ENCODE measurements at regions not wholly inside any gene's neighbourhood (a gene's known extent, or its start where the extent isn't known, plus 50 kb on each side); places are given as distances from the start of the nearest gene placed in this dataset.

DNA sequence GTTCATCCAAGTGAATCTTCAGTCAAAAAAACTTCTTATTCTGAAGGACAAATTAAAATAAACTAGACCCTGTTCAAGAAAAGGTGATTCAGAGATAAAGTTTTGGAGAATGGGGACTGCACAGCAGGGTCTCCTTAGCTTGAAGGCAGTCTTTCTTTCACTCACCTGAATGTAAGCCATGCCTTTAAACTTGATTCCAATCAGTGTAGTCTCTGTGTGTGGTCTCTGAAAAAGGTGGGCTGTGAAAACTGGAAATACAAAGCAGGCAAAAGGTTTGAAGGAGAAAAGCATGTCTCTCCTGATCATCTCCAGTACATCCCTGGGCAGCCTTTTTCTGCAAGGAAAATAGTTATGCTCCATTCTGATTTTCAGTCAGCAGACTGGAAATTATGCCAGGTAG lies 188.0 kb upstream of the SASH1 start:
- Histone ChIP-seq H3K27ac (ENCODE audit: low read length) (no peak overlapping the region), H3K4me1 (ENCODE audit: control insufficient read depth, insufficient read depth, low read length) (no peaks in the 10 kb centered on the region), H3K36me3 (ENCODE audit: control insufficient read depth, insufficient read depth, low read length) (no peaks in the 10 kb centered on the region), H3K9me3 (ENCODE audit: control insufficient read depth, insufficient read depth, low read length) (no peaks in the 10 kb centered on the region), H3K4me3 (ENCODE audit: low read length) (no peak overlapping the region), H3K27me3 (ENCODE audit: control insufficient read depth, insufficient read depth, low read length) (no peaks in the 10 kb centered on the region)
- ATAC-seq = no peak
- H3K4me3 Mint-ChIP-seq = no peak overlapping the region
- intact Hi-C loops (cut with micrococcal nuclease) = no loop called here
- no peaks in the 10 kb centered on the region for H3K36me3 Mint-ChIP-seq
- no peak overlapping the region for H3K27ac Mint-ChIP-seq
- DNase-seq = no peak
- peaks cover 0 to 3% of the 10 kb centered on the region in 2 donors for H3K9me3 Mint-ChIP-seq
- no peaks in the 10 kb centered on the region for H3K4me1 Mint-ChIP-seq
- TF ChIP-seq, protein P1, sequence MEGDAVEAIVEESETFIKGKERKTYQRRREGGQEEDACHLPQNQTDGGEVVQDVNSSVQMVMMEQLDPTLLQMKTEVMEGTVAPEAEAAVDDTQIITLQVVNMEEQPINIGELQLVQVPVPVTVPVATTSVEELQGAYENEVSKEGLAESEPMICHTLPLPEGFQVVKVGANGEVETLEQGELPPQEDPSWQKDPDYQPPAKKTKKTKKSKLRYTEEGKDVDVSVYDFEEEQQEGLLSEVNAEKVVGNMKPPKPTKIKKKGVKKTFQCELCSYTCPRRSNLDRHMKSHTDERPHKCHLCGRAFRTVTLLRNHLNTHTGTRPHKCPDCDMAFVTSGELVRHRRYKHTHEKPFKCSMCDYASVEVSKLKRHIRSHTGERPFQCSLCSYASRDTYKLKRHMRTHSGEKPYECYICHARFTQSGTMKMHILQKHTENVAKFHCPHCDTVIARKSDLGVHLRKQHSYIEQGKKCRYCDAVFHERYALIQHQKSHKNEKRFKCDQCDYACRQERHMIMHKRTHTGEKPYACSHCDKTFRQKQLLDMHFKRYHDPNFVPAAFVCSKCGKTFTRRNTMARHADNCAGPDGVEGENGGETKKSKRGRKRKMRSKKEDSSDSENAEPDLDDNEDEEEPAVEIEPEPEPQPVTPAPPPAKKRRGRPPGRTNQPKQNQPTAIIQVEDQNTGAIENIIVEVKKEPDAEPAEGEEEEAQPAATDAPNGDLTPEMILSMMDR (IDR thresholded peaks at IDR 0.05) = no peak
- H3K27me3 Mint-ChIP-seq (ENCODE audit: low read depth in 2 of 2) = peaks cover 0 to 5% of the 10 kb centered on the region in 2 donors

DNA sequence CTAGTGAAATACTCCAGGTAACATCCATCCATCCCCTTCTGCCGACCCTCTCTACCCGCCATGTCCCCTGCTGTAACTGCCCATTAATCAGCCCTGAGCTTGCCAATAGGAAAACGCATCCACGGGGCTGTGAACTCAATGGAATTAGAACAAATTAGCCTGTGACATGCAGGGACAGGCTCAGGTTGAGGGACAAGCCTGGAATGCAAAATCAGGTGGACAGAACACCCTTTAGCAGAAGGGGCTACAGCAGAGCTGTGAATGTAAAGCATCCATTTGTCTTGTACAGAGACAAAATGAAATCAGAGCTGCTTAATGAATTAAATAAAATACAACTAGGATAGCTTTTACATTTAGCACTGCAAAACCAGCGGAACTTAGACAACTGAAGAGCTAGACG lies 187.3 kb upstream of the SASH1 start:
- no peaks in the 10 kb centered on the region for H3K27me3 ChIP-seq (ENCODE audit: control insufficient read depth, insufficient read depth, low read length)
- H3K36me3 ChIP-seq (ENCODE audit: control insufficient read depth, insufficient read depth, low read length) = no peaks in the 10 kb centered on the region
- Mint-ChIP-seq H3K36me3 (no peaks in the 10 kb centered on the region), H3K9me3 (peaks cover 0 to 3% of the 10 kb centered on the region in 2 donors), H3K4me3 (no peak overlapping the region), H3K27ac (no peak overlapping the region), H3K27me3 (ENCODE audit: low read depth in 2 of 2) (peaks cover 0 to 5% of the 10 kb centered on the region in 2 donors), H3K4me1 (no peaks in the 10 kb centered on the region)
- no peaks in the 10 kb centered on the region for H3K9me3 ChIP-seq (ENCODE audit: control insufficient read depth, insufficient read depth, low read length)
- no peaks in the 10 kb centered on the region for H3K4me1 ChIP-seq (ENCODE audit: control insufficient read depth, insufficient read depth, low read length)
- WGBS (ENCODE audit: insufficient coverage) = 93% methylated on average over 5 of the region's 6 CpGs
- no peak overlapping the region for H3K27ac ChIP-seq (ENCODE audit: low read length)
- no peak overlapping the region for H3K4me3 ChIP-seq (ENCODE audit: low read length)
- TF ChIP-seq, protein P1 (IDR thresholded peaks at IDR 0.05) = no peak
- no peak for ATAC-seq
- intact Hi-C loops (cut with micrococcal nuclease) = no loop called here
- DNase-seq = no peak

- no peaks in the 10 kb centered on the region for H3K36me3 Mint-ChIP-seq
- H3K36me3 ChIP-seq (ENCODE audit: control insufficient read depth, insufficient read depth, low read length) = no peaks in the 10 kb centered on the region
- intact Hi-C loops (cut with micrococcal nuclease) = no loop called here
- WGBS (ENCODE audit: insufficient coverage) = 82% methylated on average over 4 of the region's 4 CpGs
- no peaks in the 10 kb centered on the region for H3K4me1 Mint-ChIP-seq
- H3K27me3 Mint-ChIP-seq (ENCODE audit: low read depth in 2 of 2) = no peaks in the 10 kb centered on the region
- TF ChIP-seq, protein P1 (IDR thresholded peaks at IDR 0.05) = no peak
- H3K4me3 ChIP-seq (ENCODE audit: low read length) = no peak overlapping the region
- no peak for DNase-seq
- no peak overlapping the region for H3K4me3 Mint-ChIP-seq
- H3K27ac ChIP-seq (ENCODE audit: low read length) = no peak overlapping the region
- no peaks in the 10 kb centered on the region for H3K27me3 ChIP-seq (ENCODE audit: control insufficient read depth, insufficient read depth, low read length)
- no peaks in the 10 kb centered on the region for H3K4me1 ChIP-seq (ENCODE audit: control insufficient read depth, insufficient read depth, low read length)
- H3K27ac Mint-ChIP-seq = no peak overlapping the region
- H3K9me3 ChIP-seq (ENCODE audit: control insufficient read depth, insufficient read depth, low read length) = no peaks in the 10 kb centered on the region
- no peak for ATAC-seq
- H3K9me3 Mint-ChIP-seq = peaks cover 0 to 3% of the 10 kb centered on the region in 2 donors
These were observed 184.8 kb upstream of the SASH1 start for GRCh38 chr6:148157841-148158240.

- WGBS (ENCODE audit: insufficient coverage) = 71% methylated on average over 4 of the region's 4 CpGs
- Mint-ChIP-seq H3K4me1 (no peaks in the 10 kb centered on the region), H3K4me3 (no peak overlapping the region), H3K9me3 (no peaks in the 10 kb centered on the region), H3K27ac (no peak overlapping the region), H3K27me3 (ENCODE audit: low read depth in 2 of 2) (no peaks in the 10 kb centered on the region), H3K36me3 (no peaks in the 10 kb centered on the region)
- Histone ChIP-seq H3K4me3 (ENCODE audit: low read length) (no peak overlapping the region), H3K36me3 (ENCODE audit: control insufficient read depth, insufficient read depth, low read length) (no peaks in the 10 kb centered on the region), H3K4me1 (ENCODE audit: control insufficient read depth, insufficient read depth, low read length) (no peaks in the 10 kb centered on the region), H3K27me3 (ENCODE audit: control insufficient read depth, insufficient read depth, low read length) (no peaks in the 10 kb centered on the region), H3K27ac (ENCODE audit: low read length) (no peak overlapping the region), H3K9me3 (ENCODE audit: control insufficient read depth, insufficient read depth, low read length) (no peaks in the 10 kb centered on the region)
- intact Hi-C loops (cut with micrococcal nuclease) = no loop called here
- no peak for DNase-seq
- ATAC-seq = no peak
- TF ChIP-seq, protein P1 (IDR thresholded peaks at IDR 0.05) = no peak
These were observed 178.0 kb upstream of the SASH1 start for GRCh38 chr6:148164645-148165044.
